Naive B cell (primary cell): ENCODE measurements at regions not wholly inside any gene's neighbourhood (a gene's known extent, or its start where the extent isn't known, plus 50 kb on each side); places are given as distances from the start of the nearest gene placed in this dataset.
"Not testable (repeated sequence)": the region's sequence is repeated elsewhere in the genome, so short reads cannot be mapped to it uniquely, and the experiment has no call there.

Source experiments
- ATAC-seq, 2 donors: fragments of 150-1000 bp; cut with Tn5 transposase; 2 replicates each; pipeline ENCODE4 v1.10.0; 2021; ENCODE audit warnings: low read depth in 2 of 2, mild to moderate bottlenecking in 2 of 2, moderate library complexity in 2 of 2
- DNase-seq: peaks from one replicate; pipeline ENCODE4 v3.0.0; 2022
- H3K27ac Mint-ChIP-seq, 6 donors: one replicate each; pipeline ENCODE4 v1.8.0; 2020 to 2022; ENCODE audit warnings: mild to moderate bottlenecking in 6 of 6, mixed read lengths in 6 of 6, moderate library complexity in 5 of 6, inconsistent platforms in 2 of 6
- H3K27me3 Mint-ChIP-seq, 3 donors: one replicate each; pipeline ENCODE4 v1.8.0; 2021 to 2022; ENCODE audit warnings: mixed read lengths in 3 of 3, mild to moderate bottlenecking in 1 of 3
- H3K36me3 Mint-ChIP-seq, 2 donors: one replicate each; pipeline ENCODE4 v1.8.0; 2020 to 2022; ENCODE audit warnings: mixed read lengths in 2 of 2, inconsistent platforms in 1 of 2, mild to moderate bottlenecking in 1 of 2
- H3K4me1 Mint-ChIP-seq, 3 donors: one replicate each; pipeline ENCODE4 v1.8.0; 2020 to 2022; ENCODE audit warnings: mixed read lengths in 3 of 3, inconsistent platforms in 1 of 3, mild to moderate bottlenecking in 1 of 3, moderate library complexity in 1 of 3
- H3K4me3 Mint-ChIP-seq, 8 donors: one replicate each; pipeline ENCODE4 v1.8.0; 2020 to 2022; ENCODE audit warnings: mild to moderate bottlenecking in 8 of 8, mixed read lengths in 8 of 8, moderate library complexity in 8 of 8, inconsistent platforms in 2 of 8
- H3K9me3 Mint-ChIP-seq, 7 donors: one replicate each; pipeline ENCODE4 v1.8.0; 2020 to 2022; ENCODE audit warnings: mixed read lengths in 7 of 7, mild to moderate bottlenecking in 5 of 7, inconsistent platforms in 2 of 7, moderate library complexity in 1 of 7

GRCh38 chr3:159872374-159873109 lies 116.1 kb upstream of the IL12A start:
- Mint-ChIP-seq H3K9me3 (no peaks in the 10 kb centered on the region), H3K27me3 (peaks cover 0 to 5% (median 0%) of the 10 kb centered on the region in 3 donors), H3K4me1 (no peaks in the 10 kb centered on the region), H3K4me3 (peak overlapping the region in 1 of 8 donors; percentile 26), H3K27ac (peak overlapping the region in 1 of 6 donors; percentile 60), H3K36me3 (no peaks in the 10 kb centered on the region)
- ATAC-seq (no peak), DNase-seq (no peak)

GRCh38 chr3:159875116-159875515 lies 113.5 kb upstream of the IL12A start:
- Mint-ChIP-seq H3K4me1 (no peaks in the 10 kb centered on the region), H3K27ac (no peak overlapping the region), H3K36me3 (no peaks in the 10 kb centered on the region), H3K4me3 (no peak overlapping the region), H3K27me3 (peaks cover 0 to 5% (median 0%) of the 10 kb centered on the region in 3 donors), H3K9me3 (no peaks in the 10 kb centered on the region)
- DNase-seq: no peak
- no peak for ATAC-seq

GRCh38 chr3:159877924-159878323 lies 110.7 kb upstream of the IL12A start:
- H3K27me3 Mint-ChIP-seq: peaks cover 0 to 5% (median 0%) of the 10 kb centered on the region in 3 donors
- DNase-seq (no peak), ATAC-seq (no peak)
- no peaks in the 10 kb centered on the region for H3K4me1 Mint-ChIP-seq
- H3K4me3 Mint-ChIP-seq: no peak overlapping the region
- H3K36me3 Mint-ChIP-seq: no peaks in the 10 kb centered on the region
- H3K9me3 Mint-ChIP-seq: no peaks in the 10 kb centered on the region
- H3K27ac Mint-ChIP-seq: no peak overlapping the region

GRCh38 chr3:159879146-159879545 lies 109.5 kb upstream of the IL12A start:
- H3K27ac Mint-ChIP-seq: no peak overlapping the region
- DNase-seq (no peak), ATAC-seq (no peak)
- H3K4me3 Mint-ChIP-seq: no peak overlapping the region
- H3K9me3 Mint-ChIP-seq: no peaks in the 10 kb centered on the region
- H3K27me3 Mint-ChIP-seq: peaks cover 0 to 5% (median 0%) of the 10 kb centered on the region in 3 donors
- no peaks in the 10 kb centered on the region for H3K4me1 Mint-ChIP-seq
- H3K36me3 Mint-ChIP-seq: no peaks in the 10 kb centered on the region

- Mint-ChIP-seq H3K36me3 (no peaks in the 10 kb centered on the region), H3K27me3 (peaks cover 0 to 5% (median 0%) of the 10 kb centered on the region in 3 donors), H3K27ac (no peak overlapping the region), H3K9me3 (no peaks in the 10 kb centered on the region), H3K4me1 (no peaks in the 10 kb centered on the region), H3K4me3 (no peak overlapping the region)
- DNase-seq (no peak), ATAC-seq (no peak)
These were observed 109.0 kb upstream of the IL12A start for GRCh38 chr3:159879598-159879997.

- Mint-ChIP-seq H3K4me1 (no peaks in the 10 kb centered on the region), H3K4me3 (no peak overlapping the region), H3K27me3 (peaks cover 0 to 2% (median 0%) of the 10 kb centered on the region in 3 donors), H3K9me3 (no peaks in the 10 kb centered on the region), H3K27ac (no peak overlapping the region), H3K36me3 (no peaks in the 10 kb centered on the region)
- ATAC-seq (no peak), DNase-seq (no peak)
These were observed 107.4 kb upstream of the IL12A start for GRCh38 chr3:159881208-159881607.

- ATAC-seq: no peak
These were observed 106.8 kb upstream of the IL12A start for GRCh38 chr3:159881828-159882309.

GRCh38 chr3:159882367-159882766 lies 106.3 kb upstream of the IL12A start:
- Mint-ChIP-seq H3K36me3 (no peaks in the 10 kb centered on the region), H3K9me3 (no peaks in the 10 kb centered on the region), H3K27me3 (no peaks in the 10 kb centered on the region), H3K27ac (peak overlapping the region in 1 of 6 donors; percentile 33), H3K4me1 (no peaks in the 10 kb centered on the region), H3K4me3 (no peak overlapping the region)
- no peak for ATAC-seq
- DNase-seq: no peak

More at GRCh38 chr3:159881828-159882309, 106.8 kb upstream of the IL12A start:
- no peaks in the 10 kb centered on the region for H3K36me3 Mint-ChIP-seq
- no peak for DNase-seq
- peak overlapping the region in 2 of 6 donors; percentile 25 to 50 for H3K27ac Mint-ChIP-seq
- no peaks in the 10 kb centered on the region for H3K4me1 Mint-ChIP-seq
- no peaks in the 10 kb centered on the region for H3K9me3 Mint-ChIP-seq
- no peaks in the 10 kb centered on the region for H3K27me3 Mint-ChIP-seq
- H3K4me3 Mint-ChIP-seq: no peak overlapping the region

GRCh38 chr3:159882790-159883779 lies 105.5 kb upstream of the IL12A start:
- ATAC-seq (no peak), DNase-seq (no peak)
- Mint-ChIP-seq H3K9me3 (no peaks in the 10 kb centered on the region), H3K4me1 (no peaks in the 10 kb centered on the region), H3K4me3 (no peak overlapping the region), H3K27ac (peak overlapping the region in 2 of 6 donors; percentile 33 to 37), H3K36me3 (no peaks in the 10 kb centered on the region), H3K27me3 (no peaks in the 10 kb centered on the region)

GRCh38 chr3:159884661-159885402 lies 103.8 kb upstream of the IL12A start:
- Mint-ChIP-seq H3K9me3 (no peaks in the 10 kb centered on the region), H3K27ac (no peak overlapping the region), H3K27me3 (peaks cover 0 to 4% (median 0%) of the 10 kb centered on the region in 3 donors), H3K4me3 (peak overlapping the region in 1 of 8 donors; percentile 68), H3K36me3 (no peaks in the 10 kb centered on the region), H3K4me1 (no peaks in the 10 kb centered on the region)
- ATAC-seq (peak in 1 of 2 donors; percentile 64), DNase-seq (peak; percentile 25)

- H3K36me3 Mint-ChIP-seq: no peaks in the 10 kb centered on the region
- no peak overlapping the region for H3K27ac Mint-ChIP-seq
- peaks cover 0 to 4% (median 0%) of the 10 kb centered on the region in 3 donors for H3K27me3 Mint-ChIP-seq
- H3K9me3 Mint-ChIP-seq: no peaks in the 10 kb centered on the region
- H3K4me3 Mint-ChIP-seq: no peak overlapping the region
- H3K4me1 Mint-ChIP-seq: no peaks in the 10 kb centered on the region
- DNase-seq (no peak), ATAC-seq (no peak)
These were observed 102.6 kb upstream of the IL12A start for GRCh38 chr3:159886050-159886449.

- H3K27ac Mint-ChIP-seq: peak overlapping the region in 2 of 6 donors; percentile 36 to 54
- DNase-seq, H3K4me3 Mint-ChIP-seq, H3K36me3 Mint-ChIP-seq, ATAC-seq, H3K4me1 Mint-ChIP-seq, H3K27me3 Mint-ChIP-seq, H3K9me3 Mint-ChIP-seq: not testable (repeated sequence)
These were observed 102.1 kb upstream of the IL12A start for GRCh38 chr3:159886530-159886929.

GRCh38 chr3:159887168-159887567 lies 101.5 kb upstream of the IL12A start:
- no peak overlapping the region for H3K4me3 Mint-ChIP-seq
- H3K27me3 Mint-ChIP-seq: peaks cover 0 to 4% (median 0%) of the 10 kb centered on the region in 3 donors
- no peak overlapping the region for H3K27ac Mint-ChIP-seq
- H3K4me1 Mint-ChIP-seq: no peaks in the 10 kb centered on the region
- no peaks in the 10 kb centered on the region for H3K36me3 Mint-ChIP-seq
- no peaks in the 10 kb centered on the region for H3K9me3 Mint-ChIP-seq
- no peak for DNase-seq
- ATAC-seq: no peak
